ENCODE measurements at regions not wholly inside any gene's neighbourhood (a gene's known extent, or its start where the extent isn't known, plus 50 kb on each side); places are given as distances from the start of the nearest gene placed in this dataset.

DNA sequence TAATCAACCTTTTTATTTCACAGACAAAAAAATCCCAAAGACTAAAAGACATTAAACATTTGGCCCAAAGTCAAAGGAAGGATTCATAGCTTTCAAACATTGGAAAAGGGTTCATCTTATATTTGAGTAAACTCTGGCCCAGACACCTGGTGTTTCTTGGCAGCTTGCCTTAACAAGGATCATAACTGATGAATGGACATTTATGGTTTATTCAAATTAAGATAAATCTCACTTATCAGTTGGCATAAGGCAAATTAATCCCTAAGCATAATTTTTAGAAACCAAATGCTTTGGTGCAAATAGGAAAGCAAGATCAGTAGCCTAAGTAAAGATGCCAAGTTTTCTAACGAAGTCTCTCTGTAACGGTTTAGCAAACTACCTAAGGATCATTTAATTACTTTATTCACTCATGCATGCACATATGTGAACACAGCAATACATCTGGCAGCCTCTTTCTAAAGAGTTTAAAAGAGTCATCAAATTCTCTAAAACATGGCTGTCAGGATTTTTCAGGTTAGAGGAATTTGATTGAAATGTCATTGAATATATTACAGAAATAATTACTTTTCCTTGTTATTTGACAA is 323.4 kb upstream of the RBMS1 start:
- H3K4me1 ChIP-seq (ENCODE audit: control insufficient read depth in 2 of 3, insufficient read depth in 2 of 3, low read depth in 1 of 3, low read length in 3 of 3): no peaks in the 10 kb centered on the region
- DNase-seq (no peak), FAIRE-seq (no peak)
- intact Hi-C loops (cut with DNase I): no loop called here
- no peak overlapping the region for H3K27ac ChIP-seq (ENCODE audit: low read depth in 2 of 2, low read length in 2 of 2)
- H3K9me3 ChIP-seq (ENCODE audit: control insufficient read depth in 2 of 3, insufficient read depth in 1 of 3, low read length in 3 of 3): no peaks in the 10 kb centered on the region
- no peak overlapping the region for H3K9ac ChIP-seq (ENCODE audit: low read length in 3 of 3)
- TF ChIP-seq, protein P1, sequence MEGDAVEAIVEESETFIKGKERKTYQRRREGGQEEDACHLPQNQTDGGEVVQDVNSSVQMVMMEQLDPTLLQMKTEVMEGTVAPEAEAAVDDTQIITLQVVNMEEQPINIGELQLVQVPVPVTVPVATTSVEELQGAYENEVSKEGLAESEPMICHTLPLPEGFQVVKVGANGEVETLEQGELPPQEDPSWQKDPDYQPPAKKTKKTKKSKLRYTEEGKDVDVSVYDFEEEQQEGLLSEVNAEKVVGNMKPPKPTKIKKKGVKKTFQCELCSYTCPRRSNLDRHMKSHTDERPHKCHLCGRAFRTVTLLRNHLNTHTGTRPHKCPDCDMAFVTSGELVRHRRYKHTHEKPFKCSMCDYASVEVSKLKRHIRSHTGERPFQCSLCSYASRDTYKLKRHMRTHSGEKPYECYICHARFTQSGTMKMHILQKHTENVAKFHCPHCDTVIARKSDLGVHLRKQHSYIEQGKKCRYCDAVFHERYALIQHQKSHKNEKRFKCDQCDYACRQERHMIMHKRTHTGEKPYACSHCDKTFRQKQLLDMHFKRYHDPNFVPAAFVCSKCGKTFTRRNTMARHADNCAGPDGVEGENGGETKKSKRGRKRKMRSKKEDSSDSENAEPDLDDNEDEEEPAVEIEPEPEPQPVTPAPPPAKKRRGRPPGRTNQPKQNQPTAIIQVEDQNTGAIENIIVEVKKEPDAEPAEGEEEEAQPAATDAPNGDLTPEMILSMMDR (IDR thresholded peaks at IDR 0.05; ENCODE audit: borderline replicate concordance, extremely low read depth, insufficient read depth): no peak
- no peak overlapping the region for H3K4me3 ChIP-seq (ENCODE audit: low read length in 3 of 3)
- no peaks in the 10 kb centered on the region for H3K27me3 ChIP-seq (ENCODE audit: control insufficient read depth, insufficient read depth, low read length)
- H3K36me3 ChIP-seq (ENCODE audit: control insufficient read depth in 2 of 3, insufficient read depth in 3 of 3, low read length in 3 of 3): no peaks in the 10 kb centered on the region

GRCh38 chr2:160820691-160821090 is 327.1 kb upstream of the RBMS1 start:
- H3K27ac ChIP-seq (ENCODE audit: low read depth in 2 of 2, low read length in 2 of 2): no peak overlapping the region
- DNase-seq: no peak
- no peaks in the 10 kb centered on the region for H3K27me3 ChIP-seq (ENCODE audit: control insufficient read depth, insufficient read depth, low read length)
- no peak for FAIRE-seq
- H3K4me1 ChIP-seq (ENCODE audit: control insufficient read depth in 2 of 3, insufficient read depth in 2 of 3, low read depth in 1 of 3, low read length in 3 of 3): no peaks in the 10 kb centered on the region
- H3K9ac ChIP-seq (ENCODE audit: low read length in 3 of 3): no peak overlapping the region
- peaks cover 0 to 12% (median 8%) of the 10 kb centered on the region in 3 donors for H3K9me3 ChIP-seq (ENCODE audit: control insufficient read depth in 2 of 3, insufficient read depth in 1 of 3, low read length in 3 of 3)
- no peak overlapping the region for H3K4me3 ChIP-seq (ENCODE audit: low read length in 3 of 3)
- TF ChIP-seq, protein P1 (IDR thresholded peaks at IDR 0.05; ENCODE audit: borderline replicate concordance, extremely low read depth, insufficient read depth): no peak
- intact Hi-C loops (cut with DNase I): no loop called here
- no peaks in the 10 kb centered on the region for H3K36me3 ChIP-seq (ENCODE audit: control insufficient read depth in 2 of 3, insufficient read depth in 3 of 3, low read length in 3 of 3)

DNA sequence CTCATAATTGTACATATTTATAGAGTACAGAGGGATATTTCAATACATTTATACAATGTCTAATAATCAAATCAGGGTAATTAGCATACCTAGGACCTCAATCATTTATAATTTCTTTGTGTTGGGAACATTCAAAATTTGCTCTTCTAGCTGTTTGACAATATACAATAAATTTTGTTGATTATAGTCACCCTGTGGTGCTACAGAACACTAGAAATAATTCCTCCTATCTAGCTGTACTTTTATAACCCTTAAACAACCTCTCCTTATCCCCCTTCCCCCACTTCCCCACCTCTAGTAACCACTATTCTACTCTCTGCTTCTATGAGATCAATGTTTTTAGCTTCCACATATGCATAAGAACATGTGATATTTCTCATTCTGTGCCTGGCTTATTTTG is 328.4 kb upstream of the RBMS1 start:
- intact Hi-C loops (cut with DNase I): no loop called here
- Histone ChIP-seq H3K9ac (ENCODE audit: low read length in 3 of 3) (no peak overlapping the region), H3K4me3 (ENCODE audit: low read length in 3 of 3) (no peak overlapping the region), H3K4me1 (ENCODE audit: control insufficient read depth in 2 of 3, insufficient read depth in 2 of 3, low read depth in 1 of 3, low read length in 3 of 3) (no peaks in the 10 kb centered on the region), H3K9me3 (ENCODE audit: control insufficient read depth in 2 of 3, insufficient read depth in 1 of 3, low read length in 3 of 3) (peaks cover 0 to 23% (median 8%) of the 10 kb centered on the region in 3 donors), H3K36me3 (ENCODE audit: control insufficient read depth in 2 of 3, insufficient read depth in 3 of 3, low read length in 3 of 3) (no peaks in the 10 kb centered on the region), H3K27ac (ENCODE audit: low read depth in 2 of 2, low read length in 2 of 2) (no peak overlapping the region), H3K27me3 (ENCODE audit: control insufficient read depth, insufficient read depth, low read length) (no peaks in the 10 kb centered on the region)
- TF ChIP-seq, protein P1 (IDR thresholded peaks at IDR 0.05; ENCODE audit: borderline replicate concordance, extremely low read depth, insufficient read depth): no peak
- no peak for DNase-seq
- FAIRE-seq: no peak

DNA sequence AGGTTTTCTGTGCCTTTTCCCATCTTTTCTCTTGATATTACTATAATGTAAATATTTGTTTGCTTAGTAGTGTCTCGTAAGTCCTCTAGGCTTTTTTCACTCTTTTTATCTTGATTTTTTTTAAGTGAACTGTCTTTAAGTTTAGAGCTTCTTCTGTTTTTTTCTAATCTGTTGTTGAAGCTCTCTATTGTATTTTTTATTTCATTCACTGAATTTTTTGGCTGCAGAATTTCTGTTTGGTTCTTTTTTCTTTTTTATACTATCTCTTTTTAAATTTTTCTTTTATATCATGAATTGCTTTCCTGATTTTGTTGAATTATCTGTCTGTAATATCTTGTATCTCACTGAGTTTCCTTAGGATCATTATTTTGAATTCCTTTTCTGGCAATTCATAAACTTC is 331.8 kb upstream of the RBMS1 start:
- H3K27ac ChIP-seq (ENCODE audit: low read depth in 2 of 2, low read length in 2 of 2): no peak overlapping the region
- no peak overlapping the region for H3K9ac ChIP-seq (ENCODE audit: low read length in 3 of 3)

More for the DNA sequence above, 331.8 kb upstream of the RBMS1 start:
- no peaks in the 10 kb centered on the region for H3K27me3 ChIP-seq (ENCODE audit: control insufficient read depth, insufficient read depth, low read length)
- TF ChIP-seq, protein P1 (IDR thresholded peaks at IDR 0.05; ENCODE audit: borderline replicate concordance, extremely low read depth, insufficient read depth): no peak
- H3K4me3 ChIP-seq (ENCODE audit: low read length in 3 of 3): no peak overlapping the region
- DNase-seq: no peak
- no peak for FAIRE-seq
- no peaks in the 10 kb centered on the region for H3K36me3 ChIP-seq (ENCODE audit: control insufficient read depth in 2 of 3, insufficient read depth in 3 of 3, low read length in 3 of 3)
- intact Hi-C loops (cut with DNase I): no loop called here
- H3K9me3 ChIP-seq (ENCODE audit: control insufficient read depth in 2 of 3, insufficient read depth in 1 of 3, low read length in 3 of 3): peaks cover 0 to 23% (median 8%) of the 10 kb centered on the region in 3 donors
- H3K4me1 ChIP-seq (ENCODE audit: control insufficient read depth in 2 of 3, insufficient read depth in 2 of 3, low read depth in 1 of 3, low read length in 3 of 3): no peaks in the 10 kb centered on the region
